Esophagus squamous epithelium (tissue), 4 donors: ENCODE measurements at regions not wholly inside any gene's neighbourhood (a gene's known extent, or its start where the extent isn't known, plus 50 kb on each side); places are given as distances from the start of the nearest gene placed in this dataset.

Source experiments
- POLR2A ChIP-seq, 4 donors: fragments of 450-650 bp; IDR thresholded peaks; one replicate each; pipeline ENCODE4 v1.6.1; 2017; ENCODE audit warnings: antibody characterized with exemption in 4 of 4, mild to moderate bottlenecking in 4 of 4, moderate library complexity in 3 of 4
- TF ChIP-seq, protein P1 (sequence below), 6 experiments: fragments of 450-650 bp in 4 of 6; fragments of 200-600 bp in 2 of 6; sonication (generic) in 2 of 6; IDR thresholded peaks; one replicate each; pipeline ENCODE4 v1.5.1; 2016 to 2019; ENCODE audit warnings: antibody characterized with exemption in 6 of 6, mild to moderate bottlenecking in 4 of 6, moderate library complexity in 4 of 6

DNA sequence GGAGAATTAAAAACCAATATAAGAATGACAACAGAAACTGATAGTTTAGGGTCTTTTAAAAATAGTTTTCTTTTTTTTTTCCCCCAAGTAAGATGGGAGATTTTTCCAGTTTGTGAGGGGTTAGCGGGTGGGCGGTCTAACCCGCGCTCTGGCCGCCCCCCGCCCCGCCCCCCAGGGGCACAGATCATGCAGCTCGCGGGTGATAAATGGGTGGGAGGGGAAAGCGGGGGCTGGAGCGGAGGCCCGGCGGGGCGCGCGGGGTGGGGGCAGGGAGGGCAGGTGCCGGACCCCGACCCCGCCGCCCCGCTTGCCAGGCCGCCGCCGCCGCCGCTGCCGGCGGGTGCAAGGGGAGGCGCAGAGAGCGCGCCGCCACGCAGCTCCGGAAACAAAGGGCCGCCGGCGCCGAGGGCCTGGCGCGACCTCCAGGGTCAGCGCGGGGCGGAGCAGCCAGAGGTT lies 60.1 kb upstream of the GSE1 start:
- TF ChIP-seq, protein P1, sequence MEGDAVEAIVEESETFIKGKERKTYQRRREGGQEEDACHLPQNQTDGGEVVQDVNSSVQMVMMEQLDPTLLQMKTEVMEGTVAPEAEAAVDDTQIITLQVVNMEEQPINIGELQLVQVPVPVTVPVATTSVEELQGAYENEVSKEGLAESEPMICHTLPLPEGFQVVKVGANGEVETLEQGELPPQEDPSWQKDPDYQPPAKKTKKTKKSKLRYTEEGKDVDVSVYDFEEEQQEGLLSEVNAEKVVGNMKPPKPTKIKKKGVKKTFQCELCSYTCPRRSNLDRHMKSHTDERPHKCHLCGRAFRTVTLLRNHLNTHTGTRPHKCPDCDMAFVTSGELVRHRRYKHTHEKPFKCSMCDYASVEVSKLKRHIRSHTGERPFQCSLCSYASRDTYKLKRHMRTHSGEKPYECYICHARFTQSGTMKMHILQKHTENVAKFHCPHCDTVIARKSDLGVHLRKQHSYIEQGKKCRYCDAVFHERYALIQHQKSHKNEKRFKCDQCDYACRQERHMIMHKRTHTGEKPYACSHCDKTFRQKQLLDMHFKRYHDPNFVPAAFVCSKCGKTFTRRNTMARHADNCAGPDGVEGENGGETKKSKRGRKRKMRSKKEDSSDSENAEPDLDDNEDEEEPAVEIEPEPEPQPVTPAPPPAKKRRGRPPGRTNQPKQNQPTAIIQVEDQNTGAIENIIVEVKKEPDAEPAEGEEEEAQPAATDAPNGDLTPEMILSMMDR (IDR thresholded peaks at IDR 0.05), result peak in 1 of 6 experiments; percentile 3
- TF ChIP-seq POLR2A (IDR thresholded peaks at IDR 0.05), result no peak
